SK-N-SH treated with all-trans-retinoic acid at 6 μM for 48 hours (cell line): ENCODE measurements at regions not wholly inside any gene's neighbourhood (a gene's known extent, or its start where the extent isn't known, plus 50 kb on each side); places are given as distances from the start of the nearest gene placed in this dataset.

Experiments
- ATAC-seq: fragments of 200-7000 bp; cut with Tn5 transposase; 3 replicates; pipeline ENCODE4 v1.9.1; 2020; ENCODE audit warnings: mild to moderate bottlenecking, moderate library complexity
- ARNTL ChIP-seq: fragments of 450-650 bp; formaldehyde crosslinking; IDR thresholded peaks from 2 replicates; pipeline ENCODE4 v1.5.0; 2020; ENCODE audit warnings: low read depth, mild to moderate bottlenecking, moderate library complexity, borderline replicate concordance
- CREB5 ChIP-seq: fragments of 250-450 bp; sonication (Bioruptor Pico); IDR thresholded peaks from 2 replicates; pipeline ENCODE4 v1.5.1; 2020; ENCODE audit warnings: low read depth, mild to moderate bottlenecking, moderate library complexity
- CSDC2 ChIP-seq: fragments of 250-450 bp; sonication (Bioruptor Pico); IDR thresholded peaks from 2 replicates; pipeline ENCODE4 v1.5.0; 2020; ENCODE audit warnings: mild to moderate bottlenecking, moderate library complexity
- CSRNP3 ChIP-seq: fragments of 250-450 bp; sonication (Bioruptor Pico); IDR thresholded peaks from 2 replicates; pipeline ENCODE4 v1.5.1; 2021; ENCODE audit warnings: mild to moderate bottlenecking, moderate library complexity
- ESRRG ChIP-seq: fragments of 250-450 bp; sonication (Bioruptor Pico); IDR thresholded peaks from 2 replicates; pipeline ENCODE4 v1.6.1; 2021; ENCODE audit warnings: mild to moderate bottlenecking
- GLIS3 ChIP-seq: fragments of 250-450 bp; sonication (Bioruptor Pico); IDR thresholded peaks from 2 replicates; pipeline ENCODE4 v1.5.0; 2020; ENCODE audit warnings: mild to moderate bottlenecking, moderate library complexity
- ISL1 ChIP-seq: fragments of 250-450 bp; sonication (Bioruptor Pico); IDR thresholded peaks from 2 replicates; pipeline ENCODE4 v2.1.2; 2022; ENCODE audit warnings: mild to moderate bottlenecking, moderate library complexity
- PATZ1 ChIP-seq: fragments of 250-450 bp; sonication (Bioruptor Pico); IDR thresholded peaks from 2 replicates; pipeline ENCODE4 v1.8.0; 2020; ENCODE audit warnings: mild to moderate bottlenecking, moderate library complexity, borderline replicate concordance
- POU6F1 ChIP-seq: fragments of 250-450 bp; sonication (Bioruptor Pico); IDR thresholded peaks from 2 replicates; pipeline ENCODE4 v1.8.0; 2021; ENCODE audit warnings: low read depth, mild to moderate bottlenecking, moderate library complexity, borderline replicate concordance
- RARB ChIP-seq: fragments of 250-450 bp; sonication (Bioruptor Pico); IDR thresholded peaks from 2 replicates; pipeline ENCODE4 v1.8.0; 2021; ENCODE audit warnings: mild to moderate bottlenecking, moderate library complexity
- SNAI2 ChIP-seq: fragments of 250-450 bp; sonication (Bioruptor Pico); IDR thresholded peaks from 2 replicates; pipeline ENCODE4 v1.5.0; 2020; ENCODE audit warnings: mild to moderate bottlenecking, moderate library complexity
- TCF4 ChIP-seq: fragments of 250-450 bp; sonication (Bioruptor Pico); IDR thresholded peaks from 2 replicates; pipeline ENCODE4 v1.8.0; 2021; ENCODE audit warnings: mild to moderate bottlenecking, moderate library complexity, borderline replicate concordance
- TOX ChIP-seq: fragments of 250-450 bp; sonication (Bioruptor Pico); IDR thresholded peaks from 2 replicates; pipeline ENCODE4 v1.8.0; 2021; ENCODE audit warnings: mild to moderate bottlenecking, moderate library complexity, borderline replicate concordance
- TSHZ2 ChIP-seq: fragments of 250-450 bp; sonication (Bioruptor Pico); IDR thresholded peaks from 2 replicates; pipeline ENCODE4 v1.5.0; 2020; ENCODE audit warnings: mild to moderate bottlenecking, moderate library complexity
- ZC3H10 ChIP-seq: fragments of 250-450 bp; sonication (Bioruptor Pico); IDR thresholded peaks from 2 replicates; pipeline ENCODE4 v1.5.1; 2021; ENCODE audit warnings: mild to moderate bottlenecking, moderate library complexity
- ZFP3 ChIP-seq: fragments of 250-450 bp; sonication (Bioruptor Pico); IDR thresholded peaks from 2 replicates; pipeline ENCODE4 v1.5.0; 2020; ENCODE audit warnings: mild to moderate bottlenecking, moderate library complexity
- ZFP30 ChIP-seq: fragments of 450-650 bp; formaldehyde crosslinking; IDR thresholded peaks from 2 replicates; pipeline ENCODE4 v1.5.0; 2022; ENCODE audit warnings: mild to moderate bottlenecking, moderate library complexity
- ZNF565 ChIP-seq: fragments of 450-650 bp; formaldehyde crosslinking; conservative IDR thresholded peaks from 2 replicates; pipeline ENCODE4 v1.5.0; 2020; ENCODE audit warnings: low read depth, mild to moderate bottlenecking, moderate library complexity
- ZNF70 ChIP-seq: fragments of 450-650 bp; formaldehyde crosslinking; IDR thresholded peaks from 2 replicates; pipeline ENCODE4 v1.5.0; 2020; ENCODE audit warnings: mild to moderate bottlenecking, moderate library complexity
- ZNF8 ChIP-seq: fragments of 450-650 bp; formaldehyde crosslinking; IDR thresholded peaks from 2 replicates; pipeline ENCODE4 v1.5.0; 2020; ENCODE audit warnings: mild to moderate bottlenecking, moderate library complexity

GRCh38 chr15:36335224-36335623 is 244.2 kb upstream of the CDIN1 start:
- no peak for ATAC-seq
- TF ChIP-seq ARNTL (CRISPR knock-in tag) (no peak), ZNF8 (CRISPR knock-in tag) (no peak), RARB (CRISPR knock-in tag) (no peak), POU6F1 (CRISPR knock-in tag) (no peak), SNAI2 (no peak), ZFP30 (no peak), ZC3H10 (CRISPR knock-in tag) (no peak), ZFP3 (no peak), ISL1 (CRISPR knock-in tag) (no peak), ZNF565 (CRISPR knock-in tag) (no peak)

GRCh38 chr15:36335659-36336058 is 243.8 kb upstream of the CDIN1 start:
- no peak for TF ChIP-seq CSDC2 (CRISPR knock-in tag)
- no peak for TF ChIP-seq ZFP30
- TF ChIP-seq GLIS3 (CRISPR knock-in tag), result no peak
- TF ChIP-seq CREB5, result no peak
- TF ChIP-seq SNAI2, result no peak
- TF ChIP-seq ISL1 (CRISPR knock-in tag), result no peak
- no peak for TF ChIP-seq POU6F1 (CRISPR knock-in tag)
- no peak for TF ChIP-seq RARB (CRISPR knock-in tag)
- no peak for TF ChIP-seq ZNF8 (CRISPR knock-in tag)
- TF ChIP-seq CSRNP3 (CRISPR knock-in tag), result no peak
- TF ChIP-seq, all 23 proteins: peak for 0
- no peak for ATAC-seq

- TF ChIP-seq CSDC2 (CRISPR knock-in tag) (no peak), TCF4 (CRISPR knock-in tag) (no peak), ZNF565 (CRISPR knock-in tag) (no peak), RARB (CRISPR knock-in tag) (no peak), TSHZ2 (CRISPR knock-in tag) (no peak), ESRRG (CRISPR knock-in tag) (no peak), GLIS3 (CRISPR knock-in tag) (no peak), ZC3H10 (CRISPR knock-in tag) (no peak), ZNF70 (no peak), CREB5 (no peak), TOX (CRISPR knock-in tag) (no peak), SNAI2 (no peak), PATZ1 (CRISPR knock-in tag) (no peak), ZNF8 (CRISPR knock-in tag) (no peak), ISL1 (CRISPR knock-in tag) (no peak), POU6F1 (CRISPR knock-in tag) (no peak)
- ATAC-seq, result no peak
Observed at GRCh38 chr15:36344887-36345286, 234.5 kb upstream of the CDIN1 start.
